ENCODE measurements at regions not wholly inside any gene's neighbourhood (a gene's known extent, or its start where the extent isn't known, plus 50 kb on each side); places are given as distances from the start of the nearest gene placed in this dataset.

- POLR2A ChIA-PET, result no interaction called here
- DNase-seq (ENCODE audit: extremely low spot score), result no peak
- no peak for TF ChIP-seq BHLHE40 (IDR thresholded peaks at IDR 0.05; ENCODE audit: borderline replicate concordance)
- TF ChIP-seq ARNT (IDR thresholded peaks at IDR 0.05), result no peak
- no peak for TF ChIP-seq NFRKB (IDR thresholded peaks at IDR 0.05)
- TF ChIP-seq HDGF (IDR thresholded peaks at IDR 0.05; ENCODE audit: borderline replicate concordance), result no peak
- no peak for TF ChIP-seq ZNF384 (IDR thresholded peaks at IDR 0.05)
- CTCF ChIA-PET, result no interaction called here
These were observed 283.7 kb upstream of the ZMIZ1 start for GRCh38 chr10:78785066-78785465.

- no peak for TF ChIP-seq L3MBTL2 (conservative IDR thresholded peaks at IDR 0.05)
- no peak for TF ChIP-seq HDGF (IDR thresholded peaks at IDR 0.05; ENCODE audit: borderline replicate concordance)
- no peak for TF ChIP-seq ELF4 (IDR thresholded peaks at IDR 0.05)
- TF ChIP-seq NFRKB (IDR thresholded peaks at IDR 0.05), result no peak
- no peak for TF ChIP-seq CTBP1 (IDR thresholded peaks at IDR 0.05; ENCODE audit: borderline replicate concordance)
- TF ChIP-seq SUZ12 (IDR thresholded peaks at IDR 0.05), result no peak
- no peak for TF ChIP-seq FOXK2 (IDR thresholded peaks at IDR 0.05)
- no peak for TF ChIP-seq TARDBP (IDR thresholded peaks at IDR 0.05)
- TF ChIP-seq FOXM1 (IDR thresholded peaks at IDR 0.05; ENCODE audit: borderline replicate concordance), result no peak
- TF ChIP-seq LEF1 (IDR thresholded peaks at IDR 0.05; ENCODE audit: borderline replicate concordance), result no peak
- no peak for TF ChIP-seq ARNT (IDR thresholded peaks at IDR 0.05)
- TF ChIP-seq SP1 (IDR thresholded peaks at IDR 0.05), result no peak
- TF ChIP-seq FOXA1 (IDR thresholded peaks at IDR 0.05), result no peak
- TF ChIP-seq PKNOX1 (IDR thresholded peaks at IDR 0.05), result no peak
- ChIA-PET CTCF (interaction anchor here (0.9 kb wide), 1 partner anchor 409 kb away, joined by 4 read pairs; no protein-coding TSS in a partner anchor), POLR2A (no interaction called here)
- DNase-seq (ENCODE audit: extremely low spot score), result no peak
These were observed 282.8 kb upstream of the ZMIZ1 start for GRCh38 chr10:78785991-78786390.

- no peak for TF ChIP-seq LEF1 (IDR thresholded peaks at IDR 0.05; ENCODE audit: borderline replicate concordance)
- no peak for TF ChIP-seq FOXM1 (IDR thresholded peaks at IDR 0.05; ENCODE audit: borderline replicate concordance)
- TF ChIP-seq HDGF (IDR thresholded peaks at IDR 0.05; ENCODE audit: borderline replicate concordance), result no peak
- no peak for TF ChIP-seq PKNOX1 (IDR thresholded peaks at IDR 0.05)
- TF ChIP-seq ARNT (IDR thresholded peaks at IDR 0.05), result no peak
- TF ChIP-seq CTBP1 (IDR thresholded peaks at IDR 0.05; ENCODE audit: borderline replicate concordance), result no peak
- TF ChIP-seq FOXK2 (IDR thresholded peaks at IDR 0.05), result no peak
- TF ChIP-seq ZNF384 (IDR thresholded peaks at IDR 0.05), result no peak
- TF ChIP-seq ELF4 (IDR thresholded peaks at IDR 0.05), result no peak
- TF ChIP-seq L3MBTL2 (conservative IDR thresholded peaks at IDR 0.05), result no peak
- TF ChIP-seq SUZ12 (IDR thresholded peaks at IDR 0.05), result no peak
- CTCF ChIA-PET, result no interaction called here
- POLR2A ChIA-PET, result no interaction called here
- no peak for DNase-seq (ENCODE audit: extremely low spot score)
These were observed 281.6 kb upstream of the ZMIZ1 start for GRCh38 chr10:78787125-78787524.

GRCh38 chr10:78794736-78795455 lies 273.9 kb upstream of the ZMIZ1 start:
- ChIA-PET POLR2A (no interaction called here), CTCF (no interaction called here)
- TF ChIP-seq BHLHE40 (IDR thresholded peaks at IDR 0.05; ENCODE audit: borderline replicate concordance), result no peak
- TF ChIP-seq FOXA1 (IDR thresholded peaks at IDR 0.05), result no peak
- no peak for TF ChIP-seq HDGF (IDR thresholded peaks at IDR 0.05; ENCODE audit: borderline replicate concordance)
- TF ChIP-seq SUZ12 (IDR thresholded peaks at IDR 0.05), result no peak
- TF ChIP-seq ARNT (IDR thresholded peaks at IDR 0.05), result no peak
- no peak for DNase-seq (ENCODE audit: extremely low spot score)

- POLR2A ChIA-PET, result interaction anchor here (1.1 kb wide), 1 partner anchor 231 kb away, joined by 3 read pairs; no protein-coding TSS in a partner anchor
- CTCF ChIA-PET, result no interaction called here
- TF ChIP-seq TARDBP (IDR thresholded peaks at IDR 0.05), result no peak
- no peak for TF ChIP-seq ZNF384 (IDR thresholded peaks at IDR 0.05)
- TF ChIP-seq FOXM1 (IDR thresholded peaks at IDR 0.05; ENCODE audit: borderline replicate concordance), result no peak
- TF ChIP-seq FOXK2 (IDR thresholded peaks at IDR 0.05), result no peak
- TF ChIP-seq HDGF (IDR thresholded peaks at IDR 0.05; ENCODE audit: borderline replicate concordance), result no peak
- no peak for DNase-seq (ENCODE audit: extremely low spot score)
These were observed 269.6 kb upstream of the ZMIZ1 start for GRCh38 chr10:78798976-78799730.

GRCh38 chr10:78800006-78800405 lies 268.8 kb upstream of the ZMIZ1 start:
- ChIA-PET POLR2A (no interaction called here), CTCF (no interaction called here)
- no peak for DNase-seq (ENCODE audit: extremely low spot score)
- TF ChIP-seq PKNOX1 (IDR thresholded peaks at IDR 0.05) (no peak), ZNF384 (IDR thresholded peaks at IDR 0.05) (no peak), FOXK2 (IDR thresholded peaks at IDR 0.05) (no peak), NFRKB (IDR thresholded peaks at IDR 0.05) (no peak), SP1 (IDR thresholded peaks at IDR 0.05) (no peak), SUZ12 (IDR thresholded peaks at IDR 0.05) (no peak), HDGF (IDR thresholded peaks at IDR 0.05; ENCODE audit: borderline replicate concordance) (no peak), FOXM1 (IDR thresholded peaks at IDR 0.05; ENCODE audit: borderline replicate concordance) (no peak), ARNT (IDR thresholded peaks at IDR 0.05) (no peak), BHLHE40 (IDR thresholded peaks at IDR 0.05; ENCODE audit: borderline replicate concordance) (no peak), FOXA1 (IDR thresholded peaks at IDR 0.05) (no peak), L3MBTL2 (conservative IDR thresholded peaks at IDR 0.05) (no peak), LEF1 (IDR thresholded peaks at IDR 0.05; ENCODE audit: borderline replicate concordance) (no peak), CTBP1 (IDR thresholded peaks at IDR 0.05; ENCODE audit: borderline replicate concordance) (no peak), TARDBP (IDR thresholded peaks at IDR 0.05) (no peak), ELF4 (IDR thresholded peaks at IDR 0.05) (no peak)

Data from HEK293T (cell line).